Osteoblast (primary cell): ENCODE measurements at regions not wholly inside any gene's neighbourhood (a gene's known extent, or its start where the extent isn't known, plus 50 kb on each side); places are given as distances from the start of the nearest gene placed in this dataset.

Experiments used
- DNase-seq: peaks from one replicate; pipeline ENCODE4 v3.0.0; 2011; ENCODE audit warnings: low spot score, mixed read lengths; ENCODE audit not compliant: insufficient read length; ENCODE audit errors: missing footprints
- H2AFZ ChIP-seq: 2 replicates; pipeline ENCODE4 v1.6.0; 2011; ENCODE audit warnings: mild to moderate bottlenecking, low read length
- H3K27ac ChIP-seq: 2 replicates; pipeline ENCODE4 v1.5.1; 2011; ENCODE audit warnings: mild to moderate bottlenecking, low read depth, low read length, moderate library complexity
- H3K27me3 ChIP-seq: 2 replicates; pipeline ENCODE4 v1.6.0; 2012; ENCODE audit warnings: mild to moderate bottlenecking, control low read depth, inconsistent platforms, low read length, moderate library complexity; ENCODE audit not compliant: insufficient read depth
- H3K36me3 ChIP-seq: 2 replicates; pipeline ENCODE4 v1.5.1; 2011; ENCODE audit warnings: mild to moderate bottlenecking, low read length, control low read depth, moderate library complexity; ENCODE audit not compliant: insufficient read depth
- H3K4me1 ChIP-seq: 2 replicates; pipeline ENCODE4 v1.5.1; 2011; ENCODE audit warnings: mild to moderate bottlenecking, low read length, control low read depth, moderate library complexity; ENCODE audit not compliant: insufficient read depth
- H3K4me2 ChIP-seq: 2 replicates; pipeline ENCODE4 v1.6.0; 2011; ENCODE audit warnings: mild to moderate bottlenecking, low read length; ENCODE audit not compliant: insufficient read depth
- H3K4me3 ChIP-seq: fragments of 200-600 bp; sonication (generic); 3 replicates; pipeline ENCODE4 v1.5.1; 2012; ENCODE audit warnings: mild to moderate bottlenecking, low read length, inconsistent platforms; ENCODE audit not compliant: insufficient read depth
- H3K79me2 ChIP-seq: 2 replicates; pipeline ENCODE4 v1.6.0; 2012; ENCODE audit warnings: mild to moderate bottlenecking, low read length, control low read depth, inconsistent platforms; ENCODE audit not compliant: insufficient read depth
- H3K9me3 ChIP-seq: 2 replicates; pipeline ENCODE4 v1.5.1; 2011; ENCODE audit warnings: low read depth, low read length, control low read depth
- H4K20me1 ChIP-seq: 2 replicates; pipeline ENCODE4 v1.6.0; 2012; ENCODE audit warnings: mild to moderate bottlenecking, low read length, control low read depth; ENCODE audit not compliant: insufficient read depth
- CTCF ChIP-seq: IDR thresholded peaks from 2 replicates; pipeline ENCODE4 v1.5.1; 2011; ENCODE audit warnings: mild to moderate bottlenecking, low read depth, low read length, moderate library complexity; ENCODE audit errors: extremely low read depth

DNA sequence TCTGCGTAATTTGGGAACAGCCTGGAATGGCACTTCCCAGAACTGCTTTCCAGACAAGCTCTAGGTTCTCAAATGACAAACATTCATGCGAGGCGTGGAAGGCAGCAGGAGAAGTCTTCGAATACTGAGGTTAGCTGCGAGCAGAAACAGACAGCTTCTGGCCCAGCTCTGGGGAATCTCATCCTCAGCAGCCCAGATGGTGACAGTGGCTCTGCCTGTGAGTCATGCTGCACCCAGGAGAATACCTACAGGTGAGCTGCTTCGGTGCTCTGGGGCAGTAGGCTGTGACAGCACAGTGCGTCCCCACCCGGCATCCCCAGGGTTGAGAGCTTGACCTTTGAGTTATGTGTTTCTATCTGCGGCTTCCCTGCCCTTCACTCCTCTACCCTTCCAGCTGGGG is 258.6 kb downstream of the KLF13 start:
- no peak for DNase-seq
- Histone ChIP-seq H3K36me3 (no peaks in the 10 kb centered on the region), H3K27me3 (no peaks in the 10 kb centered on the region), H3K4me3 (no peak overlapping the region), H4K20me1 (no peaks in the 10 kb centered on the region), H3K79me2 (no peaks in the 10 kb centered on the region), H3K27ac (no peak overlapping the region), H2AFZ (no peak overlapping the region), H3K4me1 (no peaks in the 10 kb centered on the region), H3K4me2 (no peak overlapping the region), H3K9me3 (no peaks in the 10 kb centered on the region)
- TF ChIP-seq CTCF: no peak

- Histone ChIP-seq H4K20me1 (no peaks in the 10 kb centered on the region), H2AFZ (no peak overlapping the region), H3K4me3 (no peak overlapping the region), H3K27me3 (no peaks in the 10 kb centered on the region), H3K4me1 (no peaks in the 10 kb centered on the region), H3K27ac (no peak overlapping the region), H3K4me2 (no peak overlapping the region), H3K36me3 (no peaks in the 10 kb centered on the region), H3K79me2 (no peaks in the 10 kb centered on the region), H3K9me3 (no peaks in the 10 kb centered on the region)
- DNase-seq: no peak
- TF ChIP-seq CTCF: no peak
These were observed 260.2 kb downstream of the KLF13 start for GRCh38 chr15:31586841-31587240.

DNA sequence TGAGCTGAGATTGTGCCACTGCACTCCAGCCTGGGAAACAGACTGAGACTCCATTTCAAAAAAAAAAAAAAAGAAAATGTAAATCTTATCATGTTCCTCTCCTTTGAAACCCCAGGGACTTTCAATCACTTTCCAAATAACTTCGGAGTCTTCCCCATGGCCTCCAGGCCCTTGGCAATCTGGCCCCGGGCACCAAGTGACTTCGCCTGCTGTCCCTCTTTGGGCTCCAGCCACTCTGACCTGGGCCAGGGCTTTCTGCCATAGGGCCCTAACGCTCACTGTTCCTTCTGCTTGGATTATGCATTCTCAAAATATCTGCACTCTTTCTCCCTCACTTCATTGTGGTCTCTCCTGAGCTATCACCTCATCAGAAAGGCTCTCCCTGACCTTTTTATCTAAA is 260.9 kb downstream of the KLF13 start:
- no peaks in the 10 kb centered on the region for H3K4me1 ChIP-seq
- H3K79me2 ChIP-seq: no peaks in the 10 kb centered on the region
- no peak overlapping the region for H2AFZ ChIP-seq
- H3K4me2 ChIP-seq: no peak overlapping the region
- H3K4me3 ChIP-seq: no peak overlapping the region
- no peaks in the 10 kb centered on the region for H3K36me3 ChIP-seq
- no peaks in the 10 kb centered on the region for H4K20me1 ChIP-seq
- no peak for TF ChIP-seq CTCF
- H3K9me3 ChIP-seq: no peaks in the 10 kb centered on the region
- no peaks in the 10 kb centered on the region for H3K27me3 ChIP-seq
- H3K27ac ChIP-seq: no peak overlapping the region
- no peak for DNase-seq

- Histone ChIP-seq H3K79me2 (no peaks in the 10 kb centered on the region), H4K20me1 (no peaks in the 10 kb centered on the region), H3K4me2 (no peak overlapping the region), H3K27ac (no peak overlapping the region), H3K9me3 (no peaks in the 10 kb centered on the region), H3K27me3 (no peaks in the 10 kb centered on the region), H3K36me3 (no peaks in the 10 kb centered on the region), H3K4me3 (no peak overlapping the region), H3K4me1 (no peaks in the 10 kb centered on the region), H2AFZ (no peak overlapping the region)
- TF ChIP-seq CTCF: no peak
- no peak for DNase-seq
These were observed 264.0 kb downstream of the KLF13 start for GRCh38 chr15:31590609-31591008.
